Esophagus squamous epithelium (tissue), 5 donors: ENCODE measurements at regions not wholly inside any gene's neighbourhood (a gene's known extent, or its start where the extent isn't known, plus 50 kb on each side); places are given as distances from the start of the nearest gene placed in this dataset.

Experiments
- DNase-seq: peaks from one replicate; lab custom pipeline; 2025; lab: John Stamatoyannopoulos, UW
- H3K27ac ChIP-seq, 4 donors: fragments of 200-600 bp; sonication (generic); one replicate each; pipeline ENCODE4 v1.5.1; 2016 to 2019; ENCODE audit warnings: mild to moderate bottlenecking in 1 of 4
- H3K27me3 ChIP-seq, 4 donors: fragments of 200-600 bp; sonication (generic); 1 replicate in 3 of 4; 2 replicates in 1 of 4; pipeline versions ENCODE4 v1.5.1 to v1.6.0; 2017 to 2021; ENCODE audit warnings: antibody characterized with exemption in 1 of 4
- H3K36me3 ChIP-seq, 3 donors: fragments of 200-600 bp; sonication (generic); one replicate each; pipeline ENCODE4 v1.5.1; 2016 to 2019
- H3K4me1 ChIP-seq, 3 donors: fragments of 200-600 bp; sonication (generic); one replicate each; pipeline ENCODE4 v1.5.1; 2017 to 2019
- H3K4me3 ChIP-seq, 4 donors: fragments of 200-600 bp; sonication (generic); 1 replicate in 3 of 4; 2 replicates in 1 of 4; pipeline ENCODE4 v1.5.1; 2016 to 2019; ENCODE audit warnings: mild to moderate bottlenecking in 2 of 4, moderate library complexity in 1 of 4
- H3K9me3 ChIP-seq, 3 donors: fragments of 200-600 bp; sonication (generic); one replicate each; pipeline ENCODE4 v1.5.1; 2016 to 2019
- CTCF ChIP-seq, 6 experiments: fragments of 450-650 bp in 4 of 6; fragments of 200-600 bp in 2 of 6; sonication (generic) in 2 of 6; IDR thresholded peaks; one replicate each; pipeline ENCODE4 v1.5.1; 2016 to 2019; ENCODE audit warnings: antibody characterized with exemption in 6 of 6, mild to moderate bottlenecking in 4 of 6, moderate library complexity in 4 of 6
- POLR2A ChIP-seq, 4 donors: fragments of 450-650 bp; IDR thresholded peaks; one replicate each; pipeline ENCODE4 v1.6.1; 2017; ENCODE audit warnings: antibody characterized with exemption in 4 of 4, mild to moderate bottlenecking in 4 of 4, moderate library complexity in 3 of 4
- WGBS, 2 donors: methylation state at CpG; one replicate each; pipeline ENCODE4 v1.1.5; 2018; 5-methylcytosine and 5-hydroxymethylcytosine counted together
- intact Hi-C: fragments of 100-400 bp; cut with DNase I; formaldehyde crosslinking; loops from one replicate; pipeline ENCODE4 v1.15.0; 2022
- donor health status: DM: yes; HTN: yes; CAD: no.

DNA sequence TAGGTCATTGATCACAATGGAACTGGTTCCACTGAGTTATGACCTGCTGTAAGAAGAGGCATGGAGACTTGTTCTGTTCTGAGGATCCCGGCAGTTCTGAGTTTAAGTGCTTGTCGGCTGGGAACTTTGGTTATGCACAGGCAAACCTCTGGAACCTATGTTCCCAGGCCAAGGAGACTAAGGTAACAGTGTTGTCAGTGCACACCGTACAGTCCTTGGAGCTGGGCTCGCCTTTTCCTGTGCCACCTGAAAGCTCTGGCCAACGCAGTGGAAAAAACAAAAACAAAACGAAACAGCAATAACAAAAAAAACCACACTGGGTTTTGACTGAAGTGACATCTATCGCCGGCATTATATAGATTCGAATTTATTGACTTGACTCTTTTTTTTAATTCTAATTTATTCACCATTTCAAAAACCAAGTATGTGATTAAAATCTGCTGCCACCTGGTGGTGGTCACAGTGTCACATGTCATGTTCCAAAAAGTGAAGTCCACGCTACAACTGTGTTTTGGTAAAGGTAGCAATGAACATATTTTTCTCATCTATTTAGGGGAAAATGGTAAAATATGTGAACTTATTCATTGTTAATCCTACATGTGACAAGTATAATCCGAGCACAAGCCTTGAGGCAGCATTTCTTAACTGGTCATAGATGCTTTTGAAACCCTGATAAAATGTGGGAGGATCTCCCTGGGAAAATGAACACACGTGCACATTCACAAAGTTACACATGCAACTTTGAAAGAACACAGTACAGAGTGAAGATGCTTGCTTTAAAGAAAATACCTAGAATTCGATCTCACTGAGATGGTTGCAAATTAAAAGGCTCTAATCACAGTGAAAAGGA is 113.8 kb upstream of the PPP2R2D start:
- no peaks in the 10 kb centered on the region for H3K4me1 ChIP-seq
- 40 to 41% methylated on average over 13 of the region's 13 CpGs for WGBS, 2 donors
- intact Hi-C loops = no loop called here

DNA sequence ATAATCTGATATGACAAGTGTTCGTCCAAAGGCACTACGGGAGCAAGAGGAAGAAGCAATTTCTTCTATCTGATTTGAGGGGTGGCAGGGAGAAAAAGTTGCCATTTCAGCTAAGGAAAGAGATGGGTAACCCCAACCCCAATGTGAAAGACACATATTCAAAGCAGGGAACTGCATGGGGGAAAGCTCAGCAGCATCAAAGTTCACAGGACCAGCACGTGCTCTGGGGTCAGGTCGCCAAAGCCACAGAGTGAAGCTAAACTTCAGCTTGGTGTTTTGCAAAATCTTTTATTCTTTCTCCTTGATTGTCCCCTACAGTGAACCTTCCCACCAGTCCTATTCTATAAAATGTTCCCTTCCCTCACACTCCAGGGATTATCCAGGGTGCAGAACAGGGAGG is 112.8 kb upstream of the PPP2R2D start:
- Histone ChIP-seq H3K36me3 (no peaks in the 10 kb centered on the region), H3K27ac (no peak overlapping the region), H3K27me3 (peaks cover 0 to 32% (median 0%) of the 10 kb centered on the region in 4 donors), H3K9me3 (no peaks in the 10 kb centered on the region), H3K4me3 (no peak overlapping the region), H3K4me1 (no peaks in the 10 kb centered on the region)
- DNase-seq = no peak
- 72 to 78% methylated on average over 4 of the region's 4 CpGs for WGBS, 2 donors
- TF ChIP-seq CTCF (IDR thresholded peaks at IDR 0.05) (no peak), POLR2A (IDR thresholded peaks at IDR 0.05) (no peak)
- intact Hi-C loops = no loop called here

More for the DNA sequence above, 113.8 kb upstream of the PPP2R2D start:
- Histone ChIP-seq H3K27me3 (peaks cover 0 to 22% (median 0%) of the 10 kb centered on the region in 4 donors), H3K27ac (no peak overlapping the region), H3K36me3 (no peaks in the 10 kb centered on the region), H3K9me3 (no peaks in the 10 kb centered on the region), H3K4me3 (no peak overlapping the region)
- no peak for DNase-seq
- TF ChIP-seq CTCF (IDR thresholded peaks at IDR 0.05) (peak; percentile 26 to 70 (median 66)), POLR2A (IDR thresholded peaks at IDR 0.05) (no peak)

GRCh38 chr10:131788386-131788785 is 112.4 kb upstream of the PPP2R2D start:
- no peak for TF ChIP-seq POLR2A (IDR thresholded peaks at IDR 0.05)
- Histone ChIP-seq H3K27ac (no peak overlapping the region), H3K27me3 (peaks cover 0 to 34% (median 0%) of the 10 kb centered on the region in 4 donors), H3K36me3 (no peaks in the 10 kb centered on the region), H3K4me1 (no peaks in the 10 kb centered on the region), H3K9me3 (no peaks in the 10 kb centered on the region), H3K4me3 (no peak overlapping the region)
- 41 to 42% methylated on average over 4 to 6 of the region's 6 CpGs for WGBS, 2 donors
- no peak for DNase-seq
- intact Hi-C loops = no loop called here

GRCh38 chr10:131789516-131789915 is 111.3 kb upstream of the PPP2R2D start:
- Histone ChIP-seq H3K9me3 (no peaks in the 10 kb centered on the region), H3K4me1 (no peaks in the 10 kb centered on the region), H3K36me3 (no peaks in the 10 kb centered on the region), H3K4me3 (no peak overlapping the region), H3K27ac (no peak overlapping the region), H3K27me3 (peaks cover 0 to 35% (median 0%) of the 10 kb centered on the region in 4 donors)
- intact Hi-C loops = no loop called here
- WGBS, 2 donors = 77 to 93% methylated on average over 5 to 7 of the region's 7 CpGs
- no peak for TF ChIP-seq POLR2A (IDR thresholded peaks at IDR 0.05)
- TF ChIP-seq CTCF (IDR thresholded peaks at IDR 0.05) = no peak
- no peak for DNase-seq

GRCh38 chr10:131790021-131790420 is 110.8 kb upstream of the PPP2R2D start:
- Histone ChIP-seq H3K27ac (no peak overlapping the region), H3K36me3 (no peaks in the 10 kb centered on the region), H3K9me3 (no peaks in the 10 kb centered on the region), H3K4me1 (no peaks in the 10 kb centered on the region), H3K4me3 (no peak overlapping the region), H3K27me3 (peaks cover 0 to 35% (median 0%) of the 10 kb centered on the region in 4 donors)
- TF ChIP-seq CTCF (IDR thresholded peaks at IDR 0.05) = no peak
- no peak for TF ChIP-seq POLR2A (IDR thresholded peaks at IDR 0.05)
- intact Hi-C loops = no loop called here
- 49 to 68% methylated on average over 2 to 4 of the region's 4 CpGs for WGBS, 2 donors
- DNase-seq = no peak
